Adrenal gland (tissue), 9 donors: ENCODE measurements at regions not wholly inside any gene's neighbourhood (a gene's known extent, or its start where the extent isn't known, plus 50 kb on each side); places are given as distances from the start of the nearest gene placed in this dataset.

Experiments used
- DNase-seq, 7 donors: peaks; one replicate each; pipeline ENCODE4 v3.0.0-alpha.2; 2019 to 2020
- H3K27ac ChIP-seq, 5 donors: fragments of 200-600 bp; sonication (generic) in 4 of 5; 1 replicate in 3 of 5; 2 replicates in 2 of 5; pipeline versions ENCODE4 v1.5.1 to v1.8.0; 2016 to 2020; ENCODE audit warnings: mild to moderate bottlenecking in 1 of 5
- H3K27me3 ChIP-seq: fragments of 200-600 bp; 2 replicates; pipeline ENCODE4 v1.8.0; 2021
- H3K36me3 ChIP-seq, 2 donors: fragments of 200-600 bp; replicated peaks in 1 of 2; 1 replicate in 1 of 2; 2 replicates in 1 of 2; pipeline versions ENCODE4 v1.5.1 to v1.8.0; 2018 to 2022
- H3K4me1 ChIP-seq, 2 donors: fragments of 200-600 bp; replicated peaks in 1 of 2; 1 replicate in 1 of 2; 2 replicates in 1 of 2; pipeline versions ENCODE4 v1.5.1 to v1.8.0; 2018 to 2021
- H3K4me3 ChIP-seq, 4 donors: fragments of 200-600 bp; sonication (generic) in 3 of 4; one replicate each; pipeline ENCODE4 v1.5.1; 2016 to 2018
- H3K9me3 ChIP-seq, 3 donors: fragments of 200-600 bp; sonication (generic) in 1 of 3; replicated peaks in 1 of 3; 1 replicate in 2 of 3; 2 replicates in 1 of 3; pipeline versions ENCODE4 v1.5.1 to v1.8.0; 2016 to 2021
- CTCF ChIP-seq, 6 experiments: fragments of 450-650 bp in 4 of 6; fragments of 200-600 bp in 2 of 6; sonication (generic) in 1 of 6; IDR thresholded peaks; 1 replicate in 5 of 6; 2 replicates in 1 of 6; pipeline versions ENCODE4 v1.5.1 to v1.8.0; 2016 to 2021; ENCODE audit warnings: antibody characterized with exemption in 6 of 6, mild to moderate bottlenecking in 2 of 6, moderate library complexity in 1 of 6
- POLR2A ChIP-seq, 2 donors: fragments of 450-650 bp; IDR thresholded peaks; one replicate each; pipeline ENCODE4 v1.6.1; 2017; ENCODE audit warnings: antibody characterized with exemption in 2 of 2, mild to moderate bottlenecking in 2 of 2, moderate library complexity in 1 of 2
- WGBS, 4 donors: extraction: QIAGEN DNeasy Blood & Tissue Kit in 2 of 4; methylation state at CpG; one replicate each; pipeline versions ENCODE4 v1.1.5 to v1.1.7; 2013 to 2017; 5-methylcytosine and 5-hydroxymethylcytosine counted together
- intact Hi-C, 2 donors: fragments of 100-400 bp; cut with DNase I; formaldehyde crosslinking; loops; one replicate each; pipeline versions ENCODE4 v1.14.1 to v1.15.0; 2022 to 2023
- donor health status: healthy with polysubstance abuse.
- donor health status: Bipolar disorder and iron deficiency.
- donor health status: DM: yes; HTN: yes; CAD: no.
- donor health status: DM: no; HTN: no; CAD: no.
- donor health status: DM: no; HTN: no; CAD: no.

- DNase-seq, result no peak
- H3K9me3 ChIP-seq, result no peaks in the 10 kb centered on the region
- intact Hi-C loops, result no loop called here
- no peaks in the 10 kb centered on the region for H3K36me3 ChIP-seq
- H3K27ac ChIP-seq, result no peak overlapping the region
- no peaks in the 10 kb centered on the region for H3K4me1 ChIP-seq
- no peaks in the 10 kb centered on the region for H3K27me3 ChIP-seq
- WGBS, 4 donors, result 50 to 66% (median 61%) methylated on average over 3 of the region's 3 CpGs
- TF ChIP-seq CTCF (IDR thresholded peaks at IDR 0.05) (no peak), POLR2A (IDR thresholded peaks at IDR 0.05) (no peak)
- H3K4me3 ChIP-seq, result no peak overlapping the region
Measured at GRCh38 chr9:3040761-3041160, 196.9 kb upstream of the PUM3 start.

GRCh38 chr9:3036333-3036700 lies 192.4 kb upstream of the PUM3 start:
- no peak overlapping the region for H3K27ac ChIP-seq
- DNase-seq, result no peak
- H3K4me3 ChIP-seq, result no peak overlapping the region
- H3K4me1 ChIP-seq, result no peaks in the 10 kb centered on the region
- H3K9me3 ChIP-seq, result no peaks in the 10 kb centered on the region
- H3K27me3 ChIP-seq, result no peaks in the 10 kb centered on the region
- intact Hi-C loops, result no loop called here
- 25 to 56% (median 37%) methylated on average over 1 of the region's 1 CpG for WGBS, 4 donors
- no peaks in the 10 kb centered on the region for H3K36me3 ChIP-seq
- TF ChIP-seq POLR2A (IDR thresholded peaks at IDR 0.05) (no peak), CTCF (IDR thresholded peaks at IDR 0.05) (no peak)

GRCh38 chr9:3035579-3036332 lies 191.9 kb upstream of the PUM3 start:
- no peak for DNase-seq
- Histone ChIP-seq H3K36me3 (no peaks in the 10 kb centered on the region), H3K4me1 (no peaks in the 10 kb centered on the region), H3K27me3 (no peaks in the 10 kb centered on the region), H3K9me3 (no peaks in the 10 kb centered on the region), H3K27ac (no peak overlapping the region), H3K4me3 (no peak overlapping the region)
- 76 to 85% (median 82%) methylated on average over 8 of the region's 8 CpGs for WGBS, 4 donors
- no peak for TF ChIP-seq POLR2A (IDR thresholded peaks at IDR 0.05)
- no peak for TF ChIP-seq CTCF (IDR thresholded peaks at IDR 0.05)
- intact Hi-C loops, result no loop called here

GRCh38 chr9:3032898-3033297 lies 189.0 kb upstream of the PUM3 start:
- no peak for DNase-seq
- no peak overlapping the region for H3K27ac ChIP-seq
- 79 to 96% (median 81%) methylated on average over 4 of the region's 4 CpGs for WGBS, 4 donors
- H3K9me3 ChIP-seq, result no peaks in the 10 kb centered on the region
- TF ChIP-seq POLR2A (IDR thresholded peaks at IDR 0.05) (no peak), CTCF (IDR thresholded peaks at IDR 0.05) (no peak)
- H3K27me3 ChIP-seq, result no peaks in the 10 kb centered on the region
- H3K36me3 ChIP-seq, result no peaks in the 10 kb centered on the region
- H3K4me3 ChIP-seq, result no peak overlapping the region
- H3K4me1 ChIP-seq, result no peaks in the 10 kb centered on the region
- intact Hi-C loops, result no loop called here
